Posterior cingulate gyrus (tissue), 11 donors: ENCODE measurements at regions not wholly inside any gene's neighbourhood (a gene's known extent, or its start where the extent isn't known, plus 50 kb on each side); places are given as distances from the start of the nearest gene placed in this dataset.

Source experiments
- DNase-seq, 10 donors: peaks; one replicate each; pipeline versions ENCODE4 v3.0.0 to v3.0.0-alpha.2; 2020 to 2021; ENCODE audit warnings: mixed read lengths in 3 of 10
- intact Hi-C: fragments of 100-400 bp; cut with DNase I; formaldehyde crosslinking; loops from one replicate; pipeline ENCODE4 v1.15.1; 2023

DNA sequence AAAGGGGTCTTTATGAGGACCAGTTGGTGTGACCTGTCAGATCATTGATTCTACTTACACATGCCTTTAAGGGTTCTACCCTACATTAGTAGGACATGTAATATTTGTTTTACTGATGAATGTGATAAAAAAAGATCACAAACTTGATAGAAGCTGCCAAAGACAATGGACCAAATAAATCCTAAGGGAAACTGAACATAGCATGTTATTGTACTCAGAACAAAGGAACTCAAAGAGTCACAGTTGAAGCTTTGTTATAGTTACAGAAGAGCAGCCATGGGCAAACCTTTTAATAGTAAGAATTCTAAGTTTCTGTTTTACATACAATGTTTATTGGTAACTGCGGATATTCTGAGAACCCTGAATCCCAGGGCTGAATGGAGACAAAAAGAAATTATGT, 780.1 kb downstream of the SLITRK6 start:
- DNase-seq, result no peak
- intact Hi-C loops, result no loop called here

DNA sequence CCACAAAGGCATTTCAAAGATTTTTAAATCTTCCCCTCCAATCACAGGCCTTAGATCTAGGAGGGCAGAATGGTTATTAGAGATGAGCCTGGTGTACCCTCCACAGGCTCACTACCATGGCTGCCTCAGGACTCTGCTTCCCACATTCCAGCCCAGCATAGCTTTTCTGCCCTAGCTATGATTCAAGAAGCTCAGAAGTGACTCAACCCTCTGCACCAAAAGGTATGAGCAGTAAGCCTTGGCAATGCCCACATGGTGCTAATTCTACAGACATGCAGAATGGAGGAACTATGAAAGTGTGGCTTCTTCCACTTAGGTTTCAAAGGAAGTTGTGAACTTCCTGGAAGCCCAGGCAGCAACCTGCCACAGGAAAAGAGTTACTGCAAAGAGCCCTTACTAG, 786.2 kb downstream of the SLITRK6 start:
- DNase-seq, result no peak
- intact Hi-C loops, result no loop called here

DNA sequence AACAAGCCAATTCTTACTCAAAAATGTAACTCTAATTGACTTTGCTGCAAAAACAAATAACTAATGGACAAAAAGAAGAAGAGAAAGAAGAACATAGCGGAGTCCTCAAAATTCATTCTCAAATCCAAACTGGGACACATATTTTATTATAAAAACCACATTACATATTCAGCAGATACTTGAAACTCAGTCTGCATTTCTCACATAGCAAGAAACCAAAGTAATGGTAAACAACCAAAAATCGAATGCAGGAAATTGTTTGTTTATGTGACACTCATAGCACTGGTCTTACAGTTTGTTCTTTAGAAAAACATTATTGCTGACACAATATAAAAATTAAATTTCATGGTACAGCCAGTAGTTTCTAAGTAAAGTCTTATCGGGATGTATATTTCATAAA, 789.8 kb downstream of the SLITRK6 start:
- DNase-seq, result no peak
- intact Hi-C loops, result no loop called here

DNA sequence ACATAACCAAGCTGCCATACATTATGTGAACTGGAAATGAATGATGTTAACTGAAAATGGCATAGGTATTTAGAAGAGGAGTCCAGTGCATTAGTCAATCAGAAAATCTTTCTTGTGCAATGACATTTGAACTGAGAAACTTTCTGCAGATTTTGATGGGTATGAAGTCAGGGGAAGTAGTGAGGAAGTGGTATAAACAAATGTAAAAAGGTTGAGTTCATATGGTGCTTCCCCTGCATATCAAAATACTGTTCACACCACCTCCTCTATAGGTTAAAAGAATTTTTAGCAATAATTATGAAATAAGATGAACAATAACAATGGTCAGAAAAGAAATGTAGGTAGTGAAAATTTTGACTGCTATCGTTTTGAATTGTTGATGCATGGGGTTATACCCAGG, 800.0 kb downstream of the SLITRK6 start:
- intact Hi-C loops, result no loop called here
- no peak for DNase-seq

DNA sequence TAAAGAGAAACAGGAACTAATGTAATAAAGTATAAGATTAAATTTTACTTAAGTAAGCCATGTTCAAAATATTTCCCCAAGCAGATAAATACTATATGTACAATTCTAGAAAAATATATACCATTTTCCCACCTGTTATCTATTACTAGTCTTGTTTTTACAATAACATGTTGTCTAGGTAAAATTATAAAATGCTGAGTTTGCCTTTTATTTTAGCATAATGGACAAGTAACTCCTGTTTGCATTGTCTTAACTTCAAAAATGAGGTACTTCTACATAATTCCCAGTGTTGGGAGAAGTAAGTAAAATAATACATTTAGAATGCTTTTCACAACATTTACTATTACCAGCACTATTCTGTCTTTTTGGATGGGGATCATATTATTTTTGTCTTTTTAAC, 800.5 kb downstream of the SLITRK6 start:
- DNase-seq, result no peak
- intact Hi-C loops, result no loop called here

DNA sequence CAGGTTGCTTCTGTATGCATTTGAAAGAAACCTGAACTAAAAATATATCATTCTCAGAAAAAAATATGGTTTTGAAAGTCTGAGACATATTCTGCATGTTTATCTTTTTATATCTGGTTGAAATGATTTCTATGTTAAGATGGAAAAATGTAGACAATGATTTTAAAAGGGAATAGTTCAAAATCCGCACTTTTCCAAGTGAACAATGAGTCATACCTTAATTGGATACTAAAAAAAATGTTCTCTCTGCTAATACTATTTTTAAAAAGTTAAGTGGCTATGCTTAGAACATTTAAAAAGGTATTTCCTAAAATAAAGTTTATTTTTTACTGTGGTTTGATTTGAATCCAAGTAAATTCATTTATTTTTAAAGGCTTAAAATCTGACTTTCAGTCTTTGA, 801.4 kb downstream of the SLITRK6 start:
- no peak for DNase-seq
- intact Hi-C loops, result no loop called here

DNA sequence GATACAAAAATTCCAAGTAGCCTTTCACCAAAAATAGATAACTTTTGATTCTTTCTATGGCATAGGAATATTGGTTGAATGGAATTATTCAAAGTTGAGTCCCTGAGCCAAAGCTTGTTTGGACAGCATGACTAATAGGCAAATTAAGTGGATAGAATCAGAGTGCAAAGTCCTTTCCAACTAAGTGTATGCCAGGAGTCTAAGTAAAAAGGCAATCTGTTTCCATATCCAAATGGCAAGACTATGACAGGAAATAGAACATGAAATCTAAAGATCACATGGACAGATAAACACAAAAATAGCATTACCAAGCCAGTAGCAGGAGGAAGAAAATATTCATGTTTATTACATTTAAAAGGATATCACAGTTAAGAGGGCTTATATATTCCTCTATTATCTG, 804.6 kb downstream of the SLITRK6 start:
- DNase-seq, result no peak

DNA sequence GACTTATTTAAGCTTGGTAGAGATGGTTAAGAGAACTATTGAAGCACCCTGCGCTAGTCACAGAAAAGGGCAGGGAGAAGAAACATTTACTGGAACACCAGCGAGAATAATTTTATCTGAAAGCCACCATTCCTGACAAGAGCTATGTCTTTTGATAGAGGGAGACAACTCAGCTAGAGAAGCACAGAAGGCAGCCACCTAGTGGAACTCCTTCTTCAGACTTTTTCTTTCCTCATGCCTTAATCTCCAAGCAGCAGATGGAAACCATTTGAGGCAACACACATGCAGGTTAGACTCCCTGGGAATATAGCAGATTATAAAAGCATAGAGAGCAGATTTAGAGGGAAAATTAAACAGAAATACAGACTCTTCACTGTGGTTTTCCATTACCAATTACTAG, 813.4 kb downstream of the SLITRK6 start:
- DNase-seq, result no peak

More for the DNA sequence above, 804.6 kb downstream of the SLITRK6 start:
- intact Hi-C loops, result no loop called here

DNA sequence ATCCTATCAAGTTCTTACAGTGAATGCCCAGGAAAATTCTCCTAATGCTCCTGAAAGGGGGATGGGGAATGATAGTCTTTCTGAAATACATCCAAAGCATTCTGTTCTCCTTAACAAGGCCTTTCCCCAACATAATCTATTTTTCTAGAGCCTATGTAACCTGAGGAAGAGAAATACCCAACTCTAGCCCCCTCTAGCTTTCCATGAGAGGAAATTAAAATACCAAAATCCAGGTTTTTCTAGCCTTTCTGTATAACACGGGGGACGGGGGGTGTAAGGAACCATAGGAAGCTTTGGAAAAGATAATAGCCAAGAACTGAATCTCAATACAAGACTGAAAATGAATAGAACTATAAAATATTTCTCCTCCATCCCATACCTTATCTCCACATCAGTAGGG, 815.9 kb downstream of the SLITRK6 start:
- intact Hi-C loops, result no loop called here
- DNase-seq, result no peak

More for the DNA sequence above, 813.4 kb downstream of the SLITRK6 start:
- intact Hi-C loops, result no loop called here

DNA sequence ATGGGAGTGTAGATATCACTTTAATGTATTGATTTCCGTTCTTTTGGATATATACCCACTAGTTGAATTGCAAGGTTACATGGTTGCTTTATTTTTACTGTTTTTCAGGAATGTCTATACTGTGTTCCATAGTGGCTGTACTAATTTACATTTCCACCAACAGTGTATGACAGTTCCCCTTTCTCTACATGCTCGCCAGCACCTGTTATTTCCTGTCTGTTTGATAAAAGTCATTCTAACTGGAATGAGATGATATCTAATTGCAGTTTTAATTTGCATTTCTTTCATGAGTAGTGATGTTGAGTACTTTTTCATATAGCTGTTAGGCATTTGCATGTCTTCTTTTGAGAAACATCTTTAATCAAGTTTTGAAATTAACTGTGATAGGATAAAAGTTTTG, 818.6 kb downstream of the SLITRK6 start:
- DNase-seq, result no peak
- intact Hi-C loops, result no loop called here

DNA sequence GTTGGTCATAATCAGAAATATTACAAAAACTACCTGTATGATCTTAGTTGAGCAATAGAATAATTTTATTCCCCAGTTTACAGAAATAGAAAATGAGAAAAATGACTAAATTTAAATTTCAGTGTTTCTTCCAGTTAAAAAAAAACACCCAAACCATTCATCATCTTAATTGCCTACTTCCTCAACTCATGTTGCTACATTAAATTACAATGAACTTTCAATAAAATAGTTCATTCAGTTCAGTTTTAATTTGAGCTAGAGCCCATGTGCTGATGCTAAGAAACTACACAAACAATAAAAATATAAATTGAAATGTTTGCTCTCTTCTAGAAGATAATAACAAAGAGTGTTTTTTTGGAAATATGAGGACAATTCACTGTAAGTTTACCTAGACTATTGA, 820.4 kb downstream of the SLITRK6 start:
- no peak for DNase-seq
- intact Hi-C loops, result no loop called here

DNA sequence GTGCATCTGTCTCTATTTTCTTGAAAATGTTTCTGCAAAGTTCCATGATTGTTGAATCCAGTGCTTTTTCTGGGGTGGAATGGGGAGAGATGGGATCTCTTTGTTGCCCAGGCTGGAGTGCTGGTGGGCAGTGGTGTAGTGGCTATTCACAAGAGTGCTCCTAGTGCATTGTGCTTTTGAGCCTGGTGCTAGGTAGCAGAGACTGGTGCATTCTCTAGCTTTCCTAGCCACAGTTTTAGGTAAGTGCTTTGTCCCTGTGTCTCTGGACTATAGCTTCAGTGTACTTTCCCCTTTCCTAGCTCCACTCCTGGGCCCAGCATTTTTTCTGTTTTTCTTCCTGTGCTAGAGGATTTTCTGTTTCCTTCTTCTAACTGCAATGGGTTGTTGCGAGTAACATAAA, 825.6 kb downstream of the SLITRK6 start:
- no peak for DNase-seq
- intact Hi-C loops, result no loop called here

DNA sequence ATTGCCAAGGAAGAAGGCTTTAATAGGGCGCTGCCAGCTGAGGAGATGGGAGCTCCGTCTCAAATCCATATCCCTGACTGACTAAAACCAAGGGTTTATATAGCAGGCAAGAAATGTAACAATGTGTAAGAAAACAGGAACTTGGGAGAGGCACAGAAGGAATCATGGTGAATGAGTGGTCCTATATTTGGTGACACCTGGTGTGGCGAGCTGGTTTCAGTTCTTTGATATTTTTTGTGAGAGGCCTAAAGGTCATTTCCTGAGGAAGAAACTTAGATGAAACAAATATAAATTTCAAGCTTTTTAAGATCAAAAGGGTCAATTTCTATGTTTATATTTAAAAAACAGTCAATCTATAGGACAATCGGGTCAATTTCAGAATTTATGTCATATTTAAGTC, 826.3 kb downstream of the SLITRK6 start:
- DNase-seq, result no peak
- intact Hi-C loops, result no loop called here

DNA sequence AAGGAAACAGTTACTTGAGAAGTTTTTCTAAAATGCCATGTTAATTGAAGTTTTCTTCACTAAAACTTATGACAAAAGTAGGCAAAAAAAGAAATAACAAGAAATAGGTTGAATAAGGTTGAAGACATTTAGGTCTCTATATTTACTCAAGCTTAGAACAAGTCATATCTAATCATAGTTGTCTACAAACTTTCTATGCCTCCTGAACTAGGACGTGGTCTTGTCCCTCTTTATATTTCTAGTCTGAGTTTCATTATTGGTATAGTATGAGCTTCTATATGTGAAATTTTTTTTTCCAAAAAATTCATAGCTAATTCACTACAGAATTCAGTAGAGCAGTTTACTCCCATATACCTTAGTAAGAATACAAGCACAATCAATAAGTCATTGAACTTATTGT, 836.4 kb downstream of the SLITRK6 start:
- intact Hi-C loops, result no loop called here
- no peak for DNase-seq

DNA sequence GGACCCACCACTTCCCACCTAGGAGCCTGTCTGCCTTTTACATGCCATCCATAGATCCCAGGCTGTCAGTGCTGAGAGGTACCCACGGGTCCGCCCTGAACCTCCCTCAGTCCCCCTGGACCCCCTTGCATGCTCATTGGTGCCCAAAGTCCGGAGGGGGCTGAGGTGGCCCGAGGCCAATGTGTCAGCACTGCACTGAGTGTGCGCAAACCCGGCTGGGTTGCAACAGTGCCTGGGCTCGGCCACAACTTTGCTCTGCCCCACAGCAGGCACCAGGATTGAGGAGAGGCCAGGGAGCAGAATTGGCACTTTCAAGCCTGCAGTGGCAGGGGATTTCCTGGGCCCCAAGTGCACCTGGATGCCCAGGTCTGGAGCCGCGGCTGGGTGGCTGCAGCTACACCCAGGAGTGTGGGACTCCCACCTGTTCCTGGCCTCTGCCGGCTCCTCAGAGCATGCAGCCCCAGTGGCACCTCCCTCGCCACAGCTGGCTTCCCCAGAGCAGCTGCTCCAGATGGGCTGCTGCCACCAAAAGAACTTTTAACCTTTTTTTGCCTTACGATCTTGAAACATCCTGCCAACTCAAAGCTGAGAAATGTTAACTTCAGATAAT, 837.0 kb downstream of the SLITRK6 start:
- intact Hi-C loops, result no loop called here
- DNase-seq, result peak in 2 of 10 donors; percentile 72 to 83

DNA sequence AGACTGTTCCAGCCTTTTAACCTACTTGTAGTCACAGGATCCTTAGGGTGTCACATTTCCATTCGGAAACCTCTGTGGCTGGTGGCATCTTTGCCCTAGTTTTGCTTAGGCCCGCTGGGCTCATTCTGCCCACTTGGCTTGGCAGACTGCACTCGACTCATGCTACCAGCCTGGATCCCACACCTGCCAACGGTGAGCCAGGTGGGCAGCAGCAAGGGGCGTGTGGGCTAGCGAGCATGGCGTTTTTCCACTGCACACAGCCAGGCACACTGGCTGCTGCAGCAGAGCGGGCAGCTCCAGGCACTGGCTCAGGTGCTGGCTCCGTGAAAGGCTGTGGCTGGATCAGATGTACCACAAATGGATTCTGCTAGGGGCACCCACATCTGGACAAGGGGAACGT, 838.2 kb downstream of the SLITRK6 start:
- peak in 1 of 10 donors; percentile 56 for DNase-seq
- intact Hi-C loops, result no loop called here

DNA sequence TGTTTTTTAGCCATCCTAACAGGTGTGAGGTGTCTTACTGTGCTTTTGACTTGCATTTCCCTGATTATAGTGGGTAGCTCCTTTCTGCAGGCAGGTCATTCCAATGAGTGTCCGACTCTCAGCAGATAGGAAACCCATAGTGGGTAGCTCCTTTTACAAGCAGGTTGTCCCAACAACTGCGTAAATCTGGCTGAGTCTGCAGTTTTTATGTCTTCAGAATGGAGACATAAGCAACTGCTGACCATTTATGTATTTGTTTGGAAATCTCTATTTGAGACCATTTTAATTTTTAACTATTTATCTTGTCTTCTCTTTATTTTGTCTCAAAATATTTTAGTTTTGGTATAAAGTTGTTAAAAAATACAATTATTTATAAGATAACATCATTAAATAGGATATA, 839.4 kb downstream of the SLITRK6 start:
- DNase-seq, result no peak
- intact Hi-C loops, result no loop called here

DNA sequence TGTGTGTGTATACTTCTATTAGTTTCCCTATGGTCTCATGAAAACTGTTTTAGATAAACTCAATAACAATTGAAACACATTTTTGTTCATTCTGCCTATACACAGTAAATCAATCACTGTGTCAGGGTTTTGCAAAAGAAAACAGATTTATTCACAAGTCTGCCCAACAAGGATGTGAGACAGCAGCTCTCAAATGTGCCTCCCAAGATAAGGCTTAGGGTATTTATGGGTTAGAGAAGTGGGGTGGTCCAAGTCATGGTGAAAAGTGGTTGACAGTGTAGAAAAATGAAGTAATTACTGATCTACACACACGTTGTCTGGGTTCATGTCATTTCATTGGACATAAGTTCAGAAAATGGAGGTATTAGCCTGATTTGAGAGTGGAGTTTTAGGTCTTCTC, 844.6 kb downstream of the SLITRK6 start:
- DNase-seq, result no peak
- intact Hi-C loops, result no loop called here

DNA sequence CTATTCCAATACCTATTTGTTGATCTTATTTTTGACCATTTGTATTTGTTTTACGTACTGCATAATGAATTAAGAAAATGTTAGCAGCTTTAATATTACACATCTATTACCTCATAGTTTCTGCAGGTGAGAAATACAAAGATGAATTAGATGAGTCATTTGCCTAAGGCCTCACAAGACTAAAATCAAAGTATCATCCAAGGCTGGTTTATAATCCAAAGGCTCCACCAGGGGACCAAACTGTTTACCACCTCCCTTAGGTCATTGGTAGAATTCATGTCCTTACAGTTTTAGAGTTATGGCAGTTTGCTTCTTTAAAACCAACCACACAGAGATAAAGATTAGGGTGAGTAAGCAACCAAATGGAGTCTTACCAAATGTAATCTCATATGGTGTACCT, 848.1 kb downstream of the SLITRK6 start:
- intact Hi-C loops, result no loop called here
- DNase-seq, result no peak

DNA sequence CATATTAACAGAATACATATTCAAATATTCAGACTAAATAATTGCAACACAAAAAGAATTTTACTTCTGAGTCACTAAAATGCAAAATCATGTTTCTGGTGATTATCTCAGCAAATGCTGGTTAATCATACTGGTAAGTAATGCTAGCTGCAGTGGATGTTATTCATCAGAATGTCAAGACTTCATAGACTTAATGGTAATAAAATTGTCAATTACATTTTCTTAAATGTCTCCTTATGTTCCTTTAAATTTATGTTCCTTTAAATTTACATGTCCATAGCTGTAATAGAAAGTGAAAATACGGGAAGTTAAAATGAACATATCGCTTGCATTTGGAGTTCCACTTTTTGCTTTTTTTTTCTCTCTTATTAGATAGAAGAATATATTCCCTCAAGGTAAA, 853.0 kb downstream of the SLITRK6 start:
- intact Hi-C loops, result no loop called here
- no peak for DNase-seq

DNA sequence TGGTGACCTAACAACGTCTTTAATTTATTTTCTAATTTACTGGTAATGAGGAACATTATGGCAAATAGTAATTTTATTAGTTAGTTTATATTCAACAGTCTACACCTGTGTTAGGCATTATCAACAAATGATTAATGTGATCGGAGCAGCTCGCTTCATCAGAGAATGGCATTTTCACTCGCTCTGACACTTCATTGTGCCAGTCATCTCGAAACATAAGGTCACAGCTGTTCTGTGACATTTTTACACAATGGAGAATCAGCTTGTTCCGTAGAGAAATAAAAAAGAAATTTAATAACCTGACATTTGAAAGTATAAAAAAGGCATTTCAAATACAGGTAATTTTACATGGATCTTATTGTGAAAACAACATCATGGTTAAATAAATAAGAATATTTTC, 858.4 kb downstream of the SLITRK6 start:
- intact Hi-C loops, result no loop called here
- DNase-seq, result no peak

DNA sequence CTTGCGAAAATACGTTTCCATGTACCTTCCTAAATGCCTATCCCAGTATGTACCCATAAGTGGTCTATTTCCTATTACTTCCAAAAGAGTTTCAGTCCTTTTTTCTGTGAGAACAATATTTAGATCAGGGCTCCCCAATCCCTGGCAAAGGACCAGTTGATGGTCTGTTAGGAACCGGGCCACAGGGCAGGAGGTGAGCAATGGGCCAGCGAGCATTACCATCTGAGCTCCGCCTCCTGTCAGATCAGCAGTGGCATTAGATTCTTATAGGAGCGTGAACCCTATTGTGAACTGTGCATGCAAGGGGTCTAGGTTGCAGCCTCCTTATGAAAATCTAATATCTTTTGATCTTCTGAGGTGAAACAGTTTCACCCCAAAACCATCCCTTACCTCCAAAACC, 859.1 kb downstream of the SLITRK6 start:
- intact Hi-C loops, result no loop called here
- no peak for DNase-seq

DNA sequence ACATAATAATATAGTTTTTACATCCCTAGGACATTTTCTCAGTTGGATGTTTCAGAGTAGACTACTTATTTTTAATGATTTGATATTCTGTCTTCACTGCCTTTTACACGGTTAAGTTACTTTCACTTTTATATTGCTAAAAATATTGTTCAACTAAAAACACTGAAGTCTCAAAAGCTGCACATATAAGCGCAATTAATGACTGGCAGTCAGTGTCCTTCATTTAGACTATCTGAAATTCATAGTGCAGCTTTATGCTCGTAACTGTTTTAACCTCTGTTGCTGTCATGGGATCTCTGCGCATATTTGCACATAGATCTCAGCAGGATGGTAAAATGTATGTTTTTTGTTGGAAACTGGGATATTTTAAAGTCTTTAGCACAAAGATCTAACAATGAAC, 864.3 kb downstream of the SLITRK6 start:
- no peak for DNase-seq
- intact Hi-C loops, result no loop called here
